ENCODE measurements at regions not wholly inside any gene's neighbourhood (a gene's known extent, or its start where the extent isn't known, plus 50 kb on each side); places are given as distances from the start of the nearest gene placed in this dataset.

GRCh38 chr3:20760981-20761380, 575.0 kb upstream of the SGO1 start:
- TF ChIP-seq, protein P1, sequence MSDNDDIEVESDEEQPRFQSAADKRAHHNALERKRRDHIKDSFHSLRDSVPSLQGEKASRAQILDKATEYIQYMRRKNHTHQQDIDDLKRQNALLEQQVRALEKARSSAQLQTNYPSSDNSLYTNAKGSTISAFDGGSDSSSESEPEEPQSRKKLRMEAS (IDR thresholded peaks at IDR 0.05; ENCODE audit: low read depth, low read length): no peak
- TF ChIP-seq CTCF (IDR thresholded peaks at IDR 0.05; ENCODE audit: low read depth, low read length): no peak
- no peak for TF ChIP-seq POLR2A (IDR thresholded peaks at IDR 0.05; ENCODE audit: extremely low read depth, insufficient read length)
- TF ChIP-seq MYC (IDR thresholded peaks at IDR 0.05; ENCODE audit: low read depth, low read length): no peak
- DNase-seq (ENCODE audit: low read depth): no peak
- H3K4me3 ChIP-seq (ENCODE audit: low read depth, low read length): no peak overlapping the region

- no peak for DNase-seq (ENCODE audit: low read depth)
- TF ChIP-seq POLR2A (IDR thresholded peaks at IDR 0.05; ENCODE audit: extremely low read depth, insufficient read length): no peak
- H3K4me3 ChIP-seq (ENCODE audit: low read depth, low read length): no peak overlapping the region
Measured at GRCh38 chr3:20752416-20752815, 566.4 kb upstream of the SGO1 start.

DNA sequence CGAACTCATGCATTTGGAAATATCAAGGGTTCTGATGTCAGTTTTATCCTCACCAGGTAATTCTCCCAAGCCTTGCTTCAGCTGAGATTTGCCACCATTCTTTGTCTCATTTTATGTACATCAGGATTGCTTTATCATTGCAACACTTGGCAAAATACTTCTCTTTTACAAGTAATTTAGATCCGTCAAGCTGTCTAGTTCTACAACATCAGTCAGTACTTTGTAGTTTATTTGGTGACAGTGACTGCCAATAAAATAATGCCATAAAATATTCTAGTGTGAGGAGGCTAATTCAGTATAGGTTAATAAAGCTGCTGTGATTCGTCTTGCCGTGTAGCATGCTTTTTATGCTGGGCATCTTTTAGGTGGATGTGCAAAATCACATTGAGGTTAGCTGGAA, 565.3 kb upstream of the SGO1 start:
- H3K4me3 ChIP-seq (ENCODE audit: low read depth, low read length): no peak overlapping the region
- TF ChIP-seq, protein P1 (IDR thresholded peaks at IDR 0.05; ENCODE audit: low read depth, low read length): no peak
- TF ChIP-seq POLR2A (IDR thresholded peaks at IDR 0.05; ENCODE audit: extremely low read depth, insufficient read length): no peak
- DNase-seq (ENCODE audit: low read depth): no peak

DNA sequence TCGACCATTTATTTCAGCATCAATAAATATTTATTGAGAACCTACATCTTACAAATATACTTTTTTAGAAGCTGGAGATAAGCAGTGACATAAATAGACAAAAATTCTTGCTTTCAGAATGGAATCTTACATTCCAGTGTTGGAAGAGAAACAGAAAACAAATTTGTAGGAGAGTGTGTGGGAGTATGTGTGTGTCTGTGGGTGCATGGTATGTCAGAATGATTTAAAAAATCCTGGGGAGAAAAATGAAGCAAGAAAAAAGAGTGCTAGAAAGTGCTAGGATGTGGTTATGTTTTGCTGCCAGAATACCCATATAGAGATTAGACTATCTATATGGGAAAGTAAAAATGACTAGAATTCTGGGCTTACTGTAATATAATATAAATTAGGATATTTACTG, 561.7 kb upstream of the SGO1 start:
- TF ChIP-seq, protein P1 (IDR thresholded peaks at IDR 0.05; ENCODE audit: low read depth, low read length): no peak
- no peak for TF ChIP-seq POLR2A (IDR thresholded peaks at IDR 0.05; ENCODE audit: extremely low read depth, insufficient read length)
- no peak for TF ChIP-seq CTCF (IDR thresholded peaks at IDR 0.05; ENCODE audit: low read depth, low read length)
- TF ChIP-seq MYC (IDR thresholded peaks at IDR 0.05; ENCODE audit: low read depth, low read length): no peak

DNA sequence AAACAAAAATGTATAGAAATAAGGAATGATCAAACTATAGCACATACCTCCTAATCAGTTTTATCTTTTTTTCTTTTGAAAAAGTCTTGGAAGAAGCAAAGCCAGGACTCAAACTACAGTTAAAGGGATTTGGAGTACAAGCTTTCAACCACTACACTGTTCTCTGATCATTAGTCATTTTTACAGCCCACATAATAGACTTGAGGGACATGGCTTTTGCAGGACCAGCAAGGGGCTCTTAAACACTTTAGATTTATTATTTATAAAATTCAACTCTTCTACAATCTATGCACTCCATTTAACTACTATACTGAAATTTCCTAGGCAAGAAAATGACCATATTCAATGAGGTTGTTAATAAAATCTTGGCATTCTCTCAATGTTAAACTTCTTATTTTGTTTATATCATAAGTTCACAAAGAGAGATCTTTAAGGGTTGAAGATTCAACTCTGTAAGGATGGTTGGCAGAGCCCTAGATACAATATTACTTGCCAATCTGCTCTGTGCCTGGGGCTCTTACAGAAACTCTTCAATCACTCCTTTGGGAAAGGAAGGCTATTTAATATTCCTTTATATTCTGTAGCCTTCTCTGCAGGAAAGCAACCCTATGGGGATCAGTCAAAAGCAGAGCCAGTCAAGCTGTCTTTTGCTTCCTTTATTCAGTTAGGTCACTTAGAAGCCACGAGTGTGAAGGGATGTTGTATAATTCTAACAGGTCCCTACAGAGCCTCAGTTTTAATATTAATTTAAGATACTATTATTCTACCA, 557.7 kb upstream of the SGO1 start:
- TF ChIP-seq, protein P1 (IDR thresholded peaks at IDR 0.05; ENCODE audit: low read depth, low read length): no peak
- TF ChIP-seq MYC (IDR thresholded peaks at IDR 0.05; ENCODE audit: low read depth, low read length) (no peak), CTCF (IDR thresholded peaks at IDR 0.05; ENCODE audit: low read depth, low read length) (no peak), POLR2A (IDR thresholded peaks at IDR 0.05; ENCODE audit: extremely low read depth, insufficient read length) (no peak)
- no peak for DNase-seq (ENCODE audit: low read depth)
- no peak overlapping the region for H3K4me3 ChIP-seq (ENCODE audit: low read depth, low read length)

More for the DNA sequence above, 561.7 kb upstream of the SGO1 start:
- DNase-seq (ENCODE audit: low read depth): no peak
- no peak overlapping the region for H3K4me3 ChIP-seq (ENCODE audit: low read depth, low read length)

DNA sequence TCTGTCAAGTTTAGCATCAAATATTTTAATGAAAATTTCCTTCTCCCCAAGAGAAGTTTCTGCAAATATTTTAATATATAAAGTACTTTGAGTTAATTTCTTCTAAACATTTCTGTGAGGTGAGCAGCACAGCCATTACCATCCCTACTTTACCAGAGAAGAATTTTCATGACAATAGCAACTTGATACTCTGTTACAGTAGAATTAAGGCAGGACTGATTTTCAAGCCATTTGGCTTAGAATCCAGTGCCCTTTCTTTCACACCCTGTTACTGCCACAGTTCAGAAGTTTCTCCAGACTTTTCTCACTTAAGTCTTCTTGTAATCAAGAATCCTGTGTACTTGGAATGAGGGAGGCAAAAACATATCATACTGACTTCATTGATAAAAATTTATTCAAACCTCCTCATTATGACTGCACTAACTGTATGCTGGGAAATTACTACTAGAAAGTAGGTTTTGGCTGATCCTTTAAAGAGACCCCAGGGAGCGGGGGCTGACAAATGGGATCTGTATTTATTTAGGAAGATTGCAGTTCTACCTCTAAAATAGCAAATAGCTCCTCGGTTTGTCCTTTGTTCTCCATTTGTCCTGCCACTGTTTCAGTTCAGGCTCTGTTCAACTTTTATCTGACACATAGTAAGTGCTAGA, 557.0 kb upstream of the SGO1 start:
- DNase-seq (ENCODE audit: low read depth): no peak
- TF ChIP-seq, protein P1 (IDR thresholded peaks at IDR 0.05; ENCODE audit: low read depth, low read length): no peak
- no peak for TF ChIP-seq POLR2A (IDR thresholded peaks at IDR 0.05; ENCODE audit: extremely low read depth, insufficient read length)
- no peak for TF ChIP-seq MYC (IDR thresholded peaks at IDR 0.05; ENCODE audit: low read depth, low read length)
- TF ChIP-seq CTCF (IDR thresholded peaks at IDR 0.05; ENCODE audit: low read depth, low read length): no peak
- H3K4me3 ChIP-seq (ENCODE audit: low read depth, low read length): no peak overlapping the region

Data from NB4 (cell line).